ENCODE measurements at regions not wholly inside any gene's neighbourhood (a gene's known extent, or its start where the extent isn't known, plus 50 kb on each side); places are given as distances from the start of the nearest gene placed in this dataset.

DNA sequence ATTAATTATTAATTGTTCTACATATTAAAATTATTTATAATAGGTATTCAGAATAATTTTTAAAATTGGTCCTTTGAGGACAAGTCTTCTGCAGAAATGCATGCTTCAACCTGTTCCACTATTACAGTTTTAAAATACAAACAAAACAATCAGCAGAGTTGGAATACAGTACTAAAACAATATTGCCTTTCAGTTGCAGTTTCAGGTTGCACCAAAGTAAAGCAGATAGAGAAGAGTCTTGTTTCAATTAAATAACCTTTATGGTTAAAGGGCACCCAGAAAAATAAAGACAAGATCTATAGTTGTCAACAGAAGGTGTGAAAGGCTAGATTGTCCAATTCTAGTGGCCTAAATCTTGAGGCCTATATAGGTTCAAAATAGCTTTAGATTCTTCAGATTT is 424.5 kb downstream of the FOXG1 start:
- H3K27me3 ChIP-seq (ENCODE audit: control insufficient read depth, insufficient read depth, low read length), result no peaks in the 10 kb centered on the region
- H3K27ac ChIP-seq (ENCODE audit: insufficient read depth, low read length), result no peak overlapping the region
- no peak overlapping the region for H3K9ac ChIP-seq (ENCODE audit: low read depth, low read length)
- H4K8ac ChIP-seq (ENCODE audit: low read depth in 2 of 2, low read length in 2 of 2), result no peak overlapping the region
- ATAC-seq (ENCODE audit: low read depth) (no peak), DNase-seq (no peak)
- H3K23ac ChIP-seq (ENCODE audit: low read depth, low read length), result no peak overlapping the region
- no peak overlapping the region for H2BK15ac ChIP-seq (ENCODE audit: low read depth, low read length)
- no peak overlapping the region for H3K14ac ChIP-seq (replicated peaks; ENCODE audit: low read depth, low read length)
- dilution Hi-C loops (cut with HindIII; ENCODE audit: low sequenced_read_pairs, unreplicated experiment), result no loop called here
- H2BK120ac ChIP-seq (ENCODE audit: low read depth, low read length), result no peak overlapping the region
- intact Hi-C loops (cut with micrococcal nuclease), result no loop called here
- H3K4ac ChIP-seq (ENCODE audit: low read depth, low read length), result no peak overlapping the region
- H2AFZ ChIP-seq (replicated peaks; ENCODE audit: low read length, poor library complexity), result no peak overlapping the region
- no peak overlapping the region for H3K56ac ChIP-seq (ENCODE audit: extremely low read depth, insufficient read depth, low read length)
- no peaks in the 10 kb centered on the region for H3K36me3 ChIP-seq (ENCODE audit: control insufficient read depth, insufficient read depth, low read length)
- no peak overlapping the region for H2BK5ac ChIP-seq (ENCODE audit: low read depth, low read length, poor library complexity, severe bottlenecking)
- no peaks in the 10 kb centered on the region for H4K20me1 ChIP-seq (ENCODE audit: insufficient read depth, low read length)
- no peaks in the 10 kb centered on the region for H3K9me3 ChIP-seq (ENCODE audit: control insufficient read depth, insufficient read depth, low read length)
- in situ Hi-C loops (cut with MboI; ENCODE audit: low sequenced_read_pairs), result no loop called here
- H4K91ac ChIP-seq (ENCODE audit: insufficient read depth, low read depth, low read length), result no peak overlapping the region
- no peak overlapping the region for H3K4me2 ChIP-seq (ENCODE audit: low read depth, low read length)
- H4K5ac ChIP-seq (ENCODE audit: low read depth, low read length), result no peak overlapping the region
- no peak overlapping the region for H2AK9ac ChIP-seq (replicated peaks; ENCODE audit: low read depth, low read length, poor library complexity)
- H3K79me1 ChIP-seq (ENCODE audit: low read depth in 1 of 2, low read length in 2 of 2), result no peaks in the 10 kb centered on the region
- CTCF ChIA-PET, result no interaction called here
- no peak overlapping the region for H2AK5ac ChIP-seq (ENCODE audit: low read depth, low read length)
- H3K4me1 ChIP-seq (ENCODE audit: control insufficient read depth, insufficient read depth, low read length), result no peaks in the 10 kb centered on the region
- TF ChIP-seq SMC3 (IDR thresholded peaks at IDR 0.05; ENCODE audit: low read depth, low read length) (no peak), MAZ (IDR thresholded peaks at IDR 0.05; ENCODE audit: borderline replicate concordance, low read depth, low read length) (no peak), FOS (IDR thresholded peaks at IDR 0.05; ENCODE audit: low read depth, low read length) (no peak), NFE2L2 (IDR thresholded peaks at IDR 0.05; ENCODE audit: low read depth, low read length) (no peak), MAFK (IDR thresholded peaks at IDR 0.05; ENCODE audit: low read depth, low read length) (no peak), CHD1 (IDR thresholded peaks at IDR 0.05; ENCODE audit: low read depth, low read length) (no peak)
- TF ChIP-seq, protein P1, sequence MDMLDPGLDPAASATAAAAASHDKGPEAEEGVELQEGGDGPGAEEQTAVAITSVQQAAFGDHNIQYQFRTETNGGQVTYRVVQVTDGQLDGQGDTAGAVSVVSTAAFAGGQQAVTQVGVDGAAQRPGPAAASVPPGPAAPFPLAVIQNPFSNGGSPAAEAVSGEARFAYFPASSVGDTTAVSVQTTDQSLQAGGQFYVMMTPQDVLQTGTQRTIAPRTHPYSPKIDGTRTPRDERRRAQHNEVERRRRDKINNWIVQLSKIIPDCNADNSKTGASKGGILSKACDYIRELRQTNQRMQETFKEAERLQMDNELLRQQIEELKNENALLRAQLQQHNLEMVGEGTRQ (IDR thresholded peaks at IDR 0.05; ENCODE audit: low read depth, low read length), result no peak
- TF ChIP-seq, protein P2, sequence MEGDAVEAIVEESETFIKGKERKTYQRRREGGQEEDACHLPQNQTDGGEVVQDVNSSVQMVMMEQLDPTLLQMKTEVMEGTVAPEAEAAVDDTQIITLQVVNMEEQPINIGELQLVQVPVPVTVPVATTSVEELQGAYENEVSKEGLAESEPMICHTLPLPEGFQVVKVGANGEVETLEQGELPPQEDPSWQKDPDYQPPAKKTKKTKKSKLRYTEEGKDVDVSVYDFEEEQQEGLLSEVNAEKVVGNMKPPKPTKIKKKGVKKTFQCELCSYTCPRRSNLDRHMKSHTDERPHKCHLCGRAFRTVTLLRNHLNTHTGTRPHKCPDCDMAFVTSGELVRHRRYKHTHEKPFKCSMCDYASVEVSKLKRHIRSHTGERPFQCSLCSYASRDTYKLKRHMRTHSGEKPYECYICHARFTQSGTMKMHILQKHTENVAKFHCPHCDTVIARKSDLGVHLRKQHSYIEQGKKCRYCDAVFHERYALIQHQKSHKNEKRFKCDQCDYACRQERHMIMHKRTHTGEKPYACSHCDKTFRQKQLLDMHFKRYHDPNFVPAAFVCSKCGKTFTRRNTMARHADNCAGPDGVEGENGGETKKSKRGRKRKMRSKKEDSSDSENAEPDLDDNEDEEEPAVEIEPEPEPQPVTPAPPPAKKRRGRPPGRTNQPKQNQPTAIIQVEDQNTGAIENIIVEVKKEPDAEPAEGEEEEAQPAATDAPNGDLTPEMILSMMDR (conservative IDR thresholded peaks at IDR 0.05; ENCODE audit: low read depth, low read length), result no peak
- TF ChIP-seq, protein P3, sequence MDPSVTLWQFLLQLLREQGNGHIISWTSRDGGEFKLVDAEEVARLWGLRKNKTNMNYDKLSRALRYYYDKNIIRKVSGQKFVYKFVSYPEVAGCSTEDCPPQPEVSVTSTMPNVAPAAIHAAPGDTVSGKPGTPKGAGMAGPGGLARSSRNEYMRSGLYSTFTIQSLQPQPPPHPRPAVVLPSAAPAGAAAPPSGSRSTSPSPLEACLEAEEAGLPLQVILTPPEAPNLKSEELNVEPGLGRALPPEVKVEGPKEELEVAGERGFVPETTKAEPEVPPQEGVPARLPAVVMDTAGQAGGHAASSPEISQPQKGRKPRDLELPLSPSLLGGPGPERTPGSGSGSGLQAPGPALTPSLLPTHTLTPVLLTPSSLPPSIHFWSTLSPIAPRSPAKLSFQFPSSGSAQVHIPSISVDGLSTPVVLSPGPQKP (IDR thresholded peaks at IDR 0.05; ENCODE audit: borderline replicate concordance, low read depth, low read length), result no peak
- H3K9me1 ChIP-seq (ENCODE audit: insufficient read depth, low read length), result no peaks in the 10 kb centered on the region
- BruUV-seq (replicated peaks), result no TSS peak
- H3K18ac ChIP-seq (ENCODE audit: low read depth, low read length), result no peak overlapping the region
- POLR2A ChIA-PET (ENCODE audit: unreplicated experiment), result no interaction called here
- H2BK20ac ChIP-seq (ENCODE audit: low read depth, low read length), result no peak overlapping the region
- no peak overlapping the region for H3K4me3 ChIP-seq (ENCODE audit: insufficient read depth, low read depth, low read length)

Measured in IMR-90 (cell line).